ENCODE measurements at regions not wholly inside any gene's neighbourhood (a gene's known extent, or its start where the extent isn't known, plus 50 kb on each side); places are given as distances from the start of the nearest gene placed in this dataset.

DNA sequence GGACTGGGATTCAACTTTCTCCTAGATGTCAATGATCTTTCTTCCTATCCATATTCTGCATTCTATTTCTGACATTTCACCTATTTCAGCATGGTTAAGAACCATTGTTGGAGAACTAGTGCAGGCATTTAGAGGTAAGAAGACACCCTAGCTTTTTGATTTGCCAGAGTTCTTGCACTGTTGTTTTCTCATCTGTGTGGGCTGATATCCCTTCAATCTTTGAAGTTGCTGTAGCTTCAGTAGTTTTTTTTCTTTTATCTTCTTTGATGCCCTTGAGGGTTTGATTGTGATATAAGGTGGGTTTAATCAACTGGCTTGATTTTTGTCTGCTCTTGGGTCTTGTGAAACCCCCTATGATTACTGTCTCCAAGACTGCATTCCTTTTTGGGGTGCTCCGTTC lies 502.1 kb downstream of the ETS1 start:
- no peak overlapping the region for H3K27ac ChIP-seq (ENCODE audit: low read depth, low read length)
- H3K4me1 ChIP-seq (ENCODE audit: control insufficient read depth in 5 of 5, insufficient read depth in 5 of 5, low read length in 5 of 5) = peaks cover 0 to 2% (median 0%) of the 10 kb centered on the region in 5 donors
- no peaks in the 10 kb centered on the region for H3K27me3 ChIP-seq (ENCODE audit: control insufficient read depth in 5 of 5, insufficient read depth in 4 of 5, low read length in 5 of 5)
- H3K9me3 ChIP-seq (ENCODE audit: control insufficient read depth in 5 of 5, low read length in 5 of 5) = peaks cover 0 to 13% (median 10%) of the 10 kb centered on the region in 5 donors
- no peak overlapping the region for H3K4me3 ChIP-seq (ENCODE audit: low read depth in 1 of 5, low read length in 5 of 5)
- H3K9ac ChIP-seq (ENCODE audit: low read length in 5 of 5) = no peak overlapping the region
- H3K36me3 ChIP-seq (ENCODE audit: control insufficient read depth in 5 of 5, insufficient read depth in 5 of 5, low read length in 5 of 5) = no peaks in the 10 kb centered on the region

DNA sequence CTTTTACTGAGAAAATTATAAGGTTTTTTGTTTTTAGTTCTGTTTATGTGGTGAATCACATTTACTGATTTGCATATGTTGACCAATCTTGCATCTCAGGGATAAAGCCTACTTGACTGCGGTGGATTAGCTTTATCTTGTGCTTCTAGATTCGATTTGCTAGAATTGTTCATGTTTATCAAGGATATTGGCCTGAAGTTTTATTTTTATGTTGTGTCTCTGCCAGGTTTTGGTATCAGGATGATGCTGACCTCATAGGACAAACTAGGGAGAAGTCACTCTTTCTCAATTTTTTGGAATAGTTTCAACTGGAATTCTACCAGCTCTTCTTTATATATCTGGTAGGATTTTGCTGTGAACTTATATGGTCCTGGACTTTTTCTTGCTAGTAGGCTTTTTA lies 504.8 kb downstream of the ETS1 start:
- no peak overlapping the region for H3K27ac ChIP-seq (ENCODE audit: low read depth, low read length)
- no peak overlapping the region for H3K4me3 ChIP-seq (ENCODE audit: low read depth in 1 of 5, low read length in 5 of 5)
- no peaks in the 10 kb centered on the region for H3K36me3 ChIP-seq (ENCODE audit: control insufficient read depth in 5 of 5, insufficient read depth in 5 of 5, low read length in 5 of 5)
- H3K4me1 ChIP-seq (ENCODE audit: control insufficient read depth in 5 of 5, insufficient read depth in 5 of 5, low read length in 5 of 5) = peaks cover 0 to 2% (median 0%) of the 10 kb centered on the region in 5 donors
- H3K9ac ChIP-seq (ENCODE audit: low read length in 5 of 5) = no peak overlapping the region
- no peaks in the 10 kb centered on the region for H3K27me3 ChIP-seq (ENCODE audit: control insufficient read depth in 5 of 5, insufficient read depth in 4 of 5, low read length in 5 of 5)
- H3K9me3 ChIP-seq (ENCODE audit: control insufficient read depth in 5 of 5, low read length in 5 of 5) = peaks cover 0 to 5% (median 4%) of the 10 kb centered on the region in 5 donors

DNA sequence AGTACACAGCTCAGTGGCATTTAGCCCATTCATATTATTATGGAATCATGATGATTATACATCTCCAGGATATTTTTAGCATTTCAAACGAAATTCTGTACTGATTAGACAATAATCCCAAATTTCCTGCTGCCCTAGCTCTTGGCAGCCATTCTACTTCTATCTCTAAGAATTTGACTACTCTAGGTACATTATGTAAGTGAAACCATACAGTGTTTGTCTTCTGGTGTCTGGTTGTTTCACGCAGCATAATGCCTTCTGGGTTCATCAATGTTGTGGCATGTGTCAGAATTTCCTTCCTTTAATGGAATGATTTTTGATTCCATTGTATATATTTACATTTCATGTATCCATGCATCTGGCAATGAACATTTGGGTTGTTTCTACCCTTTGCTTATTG lies 517.7 kb downstream of the ETS1 start:
- peaks cover 0 to 18% (median 7%) of the 10 kb centered on the region in 5 donors for H3K4me1 ChIP-seq (ENCODE audit: control insufficient read depth in 5 of 5, insufficient read depth in 5 of 5, low read length in 5 of 5)
- no peak overlapping the region for H3K4me3 ChIP-seq (ENCODE audit: low read depth in 1 of 5, low read length in 5 of 5)
- H3K36me3 ChIP-seq (ENCODE audit: control insufficient read depth in 5 of 5, insufficient read depth in 5 of 5, low read length in 5 of 5) = no peaks in the 10 kb centered on the region
- H3K27me3 ChIP-seq (ENCODE audit: control insufficient read depth in 5 of 5, insufficient read depth in 4 of 5, low read length in 5 of 5) = no peaks in the 10 kb centered on the region
- H3K9me3 ChIP-seq (ENCODE audit: control insufficient read depth in 5 of 5, low read length in 5 of 5) = peaks cover 0 to 4% (median 0%) of the 10 kb centered on the region in 5 donors
- H3K9ac ChIP-seq (ENCODE audit: low read length in 5 of 5) = no peak overlapping the region
- H3K27ac ChIP-seq (ENCODE audit: low read depth, low read length) = no peak overlapping the region

DNA sequence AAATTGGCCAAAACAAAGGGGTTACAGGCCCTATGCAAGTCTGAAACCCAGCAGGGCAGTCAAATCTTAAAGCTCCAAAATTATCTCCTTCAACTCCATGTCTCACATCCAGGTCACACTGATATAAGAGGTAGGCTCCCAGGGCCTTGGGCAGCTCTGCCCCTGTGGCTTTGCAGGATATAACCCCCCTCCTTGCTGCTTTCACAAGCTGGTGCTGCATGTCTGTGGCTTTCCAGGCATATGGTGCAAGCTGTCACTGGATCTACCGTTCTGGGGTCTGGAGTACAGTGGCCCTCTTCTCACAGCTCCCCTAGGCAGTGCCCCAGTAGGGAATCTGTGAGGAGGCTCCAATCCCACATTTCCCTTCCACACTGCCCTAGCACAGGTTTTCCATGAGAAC lies 519.6 kb downstream of the ETS1 start:
- Histone ChIP-seq H3K27me3 (ENCODE audit: control insufficient read depth in 5 of 5, insufficient read depth in 4 of 5, low read length in 5 of 5) (no peaks in the 10 kb centered on the region), H3K9me3 (ENCODE audit: control insufficient read depth in 5 of 5, low read length in 5 of 5) (peaks cover 0 to 4% (median 0%) of the 10 kb centered on the region in 5 donors), H3K4me1 (ENCODE audit: control insufficient read depth in 5 of 5, insufficient read depth in 5 of 5, low read length in 5 of 5) (peaks cover 0 to 18% (median 7%) of the 10 kb centered on the region in 5 donors), H3K36me3 (ENCODE audit: control insufficient read depth in 5 of 5, insufficient read depth in 5 of 5, low read length in 5 of 5) (no peaks in the 10 kb centered on the region), H3K27ac (ENCODE audit: low read depth, low read length) (no peak overlapping the region), H3K4me3 (ENCODE audit: low read depth in 1 of 5, low read length in 5 of 5) (no peak overlapping the region), H3K9ac (ENCODE audit: low read length in 5 of 5) (no peak overlapping the region)

GRCh38 chr11:128066399-128066798 lies 521.0 kb downstream of the ETS1 start:
- H3K27ac ChIP-seq (ENCODE audit: low read depth, low read length) = no peak overlapping the region
- H3K9me3 ChIP-seq (ENCODE audit: control insufficient read depth in 5 of 5, low read length in 5 of 5) = peaks cover 0 to 4% (median 0%) of the 10 kb centered on the region in 5 donors
- H3K36me3 ChIP-seq (ENCODE audit: control insufficient read depth in 5 of 5, insufficient read depth in 5 of 5, low read length in 5 of 5) = no peaks in the 10 kb centered on the region
- H3K4me1 ChIP-seq (ENCODE audit: control insufficient read depth in 5 of 5, insufficient read depth in 5 of 5, low read length in 5 of 5) = peaks cover 0 to 18% (median 7%) of the 10 kb centered on the region in 5 donors
- H3K9ac ChIP-seq (ENCODE audit: low read length in 5 of 5) = no peak overlapping the region
- no peaks in the 10 kb centered on the region for H3K27me3 ChIP-seq (ENCODE audit: control insufficient read depth in 5 of 5, insufficient read depth in 4 of 5, low read length in 5 of 5)
- no peak overlapping the region for H3K4me3 ChIP-seq (ENCODE audit: low read depth in 1 of 5, low read length in 5 of 5)

GRCh38 chr11:128061281-128061871 lies 526.0 kb downstream of the ETS1 start:
- no peaks in the 10 kb centered on the region for H3K36me3 ChIP-seq (ENCODE audit: control insufficient read depth in 5 of 5, insufficient read depth in 5 of 5, low read length in 5 of 5)
- H3K9me3 ChIP-seq (ENCODE audit: control insufficient read depth in 5 of 5, low read length in 5 of 5) = no peaks in the 10 kb centered on the region
- no peak overlapping the region for H3K4me3 ChIP-seq (ENCODE audit: low read depth in 1 of 5, low read length in 5 of 5)
- H3K27ac ChIP-seq (ENCODE audit: low read depth, low read length) = no peak overlapping the region
- H3K9ac ChIP-seq (ENCODE audit: low read length in 5 of 5) = no peak overlapping the region
- no peaks in the 10 kb centered on the region for H3K4me1 ChIP-seq (ENCODE audit: control insufficient read depth in 5 of 5, insufficient read depth in 5 of 5, low read length in 5 of 5)
- H3K27me3 ChIP-seq (ENCODE audit: control insufficient read depth in 5 of 5, insufficient read depth in 4 of 5, low read length in 5 of 5) = no peaks in the 10 kb centered on the region

GRCh38 chr11:128058580-128059208 lies 528.7 kb downstream of the ETS1 start:
- Histone ChIP-seq H3K9me3 (ENCODE audit: control insufficient read depth in 5 of 5, low read length in 5 of 5) (no peaks in the 10 kb centered on the region), H3K4me1 (ENCODE audit: control insufficient read depth in 5 of 5, insufficient read depth in 5 of 5, low read length in 5 of 5) (peaks cover 0 to 4% (median 0%) of the 10 kb centered on the region in 5 donors), H3K4me3 (ENCODE audit: low read depth in 1 of 5, low read length in 5 of 5) (no peak overlapping the region), H3K36me3 (ENCODE audit: control insufficient read depth in 5 of 5, insufficient read depth in 5 of 5, low read length in 5 of 5) (no peaks in the 10 kb centered on the region), H3K9ac (ENCODE audit: low read length in 5 of 5) (no peak overlapping the region), H3K27me3 (ENCODE audit: control insufficient read depth in 5 of 5, insufficient read depth in 4 of 5, low read length in 5 of 5) (no peaks in the 10 kb centered on the region), H3K27ac (ENCODE audit: low read depth, low read length) (no peak overlapping the region)

GRCh38 chr11:128057786-128058395 lies 529.5 kb downstream of the ETS1 start:
- Histone ChIP-seq H3K9me3 (ENCODE audit: control insufficient read depth in 5 of 5, low read length in 5 of 5) (no peaks in the 10 kb centered on the region), H3K4me3 (ENCODE audit: low read depth in 1 of 5, low read length in 5 of 5) (no peak overlapping the region), H3K27me3 (ENCODE audit: control insufficient read depth in 5 of 5, insufficient read depth in 4 of 5, low read length in 5 of 5) (no peaks in the 10 kb centered on the region), H3K9ac (ENCODE audit: low read length in 5 of 5) (no peak overlapping the region), H3K4me1 (ENCODE audit: control insufficient read depth in 5 of 5, insufficient read depth in 5 of 5, low read length in 5 of 5) (peaks cover 0 to 12% (median 0%) of the 10 kb centered on the region in 5 donors), H3K27ac (ENCODE audit: low read depth, low read length) (no peak overlapping the region), H3K36me3 (ENCODE audit: control insufficient read depth in 5 of 5, insufficient read depth in 5 of 5, low read length in 5 of 5) (no peaks in the 10 kb centered on the region)

DNA sequence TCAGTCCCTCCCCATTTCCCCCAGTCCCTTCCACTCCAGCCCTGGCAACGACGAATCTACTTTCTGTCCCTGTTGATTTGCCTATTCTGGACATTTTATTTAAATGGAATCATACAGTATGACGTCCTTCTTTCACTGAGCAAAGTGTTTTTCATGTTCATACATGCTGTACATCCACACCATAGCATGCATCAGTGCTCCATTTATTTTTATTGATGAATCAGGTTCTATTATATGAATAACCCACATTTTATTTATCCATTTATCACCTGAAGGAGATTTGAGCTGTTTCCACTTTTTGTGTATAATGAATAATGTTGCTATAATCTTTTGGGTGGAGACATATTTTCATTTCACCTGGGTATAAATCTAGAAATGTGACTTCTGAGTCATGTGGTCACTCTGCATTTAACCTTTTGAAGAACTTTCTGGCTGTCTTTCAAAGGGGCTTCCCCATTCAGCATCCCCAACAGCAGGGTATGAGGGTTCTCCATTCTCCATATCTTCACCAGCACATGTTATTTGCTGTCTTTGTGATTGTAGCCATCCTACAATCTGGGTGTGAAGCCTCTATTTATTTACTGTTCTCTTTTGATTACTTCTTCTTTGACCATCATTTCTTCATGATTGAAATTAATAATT lies 531.7 kb downstream of the ETS1 start:
- H3K4me1 ChIP-seq (ENCODE audit: control insufficient read depth in 5 of 5, insufficient read depth in 5 of 5, low read length in 5 of 5) = peaks cover 0 to 16% (median 0%) of the 10 kb centered on the region in 5 donors
- no peak overlapping the region for H3K4me3 ChIP-seq (ENCODE audit: low read depth in 1 of 5, low read length in 5 of 5)
- H3K27me3 ChIP-seq (ENCODE audit: control insufficient read depth in 5 of 5, insufficient read depth in 4 of 5, low read length in 5 of 5) = no peaks in the 10 kb centered on the region
- H3K36me3 ChIP-seq (ENCODE audit: control insufficient read depth in 5 of 5, insufficient read depth in 5 of 5, low read length in 5 of 5) = no peaks in the 10 kb centered on the region
- H3K9me3 ChIP-seq (ENCODE audit: control insufficient read depth in 5 of 5, low read length in 5 of 5) = no peaks in the 10 kb centered on the region
- no peak overlapping the region for H3K9ac ChIP-seq (ENCODE audit: low read length in 5 of 5)
- no peak overlapping the region for H3K27ac ChIP-seq (ENCODE audit: low read depth, low read length)
